SIG-M5 treated with dmso at 0.1 percent for 504 hours (cell line): ENCODE measurements at regions not wholly inside any gene's neighbourhood (a gene's known extent, or its start where the extent isn't known, plus 50 kb on each side); places are given as distances from the start of the nearest gene placed in this dataset.

Experiments
- DNase-seq: peaks from one replicate; lab custom pipeline; 2025; ENCODE audit not compliant: unreplicated experiment; lab: John Stamatoyannopoulos, UW

GRCh38 chr3:14334936-14335335, 67.5 kb upstream of the SLC6A6 start:
- no peak for DNase-seq

- peak; percentile 43 for DNase-seq
These were observed 66.3 kb upstream of the SLC6A6 start for GRCh38 chr3:14335774-14336748.

DNA sequence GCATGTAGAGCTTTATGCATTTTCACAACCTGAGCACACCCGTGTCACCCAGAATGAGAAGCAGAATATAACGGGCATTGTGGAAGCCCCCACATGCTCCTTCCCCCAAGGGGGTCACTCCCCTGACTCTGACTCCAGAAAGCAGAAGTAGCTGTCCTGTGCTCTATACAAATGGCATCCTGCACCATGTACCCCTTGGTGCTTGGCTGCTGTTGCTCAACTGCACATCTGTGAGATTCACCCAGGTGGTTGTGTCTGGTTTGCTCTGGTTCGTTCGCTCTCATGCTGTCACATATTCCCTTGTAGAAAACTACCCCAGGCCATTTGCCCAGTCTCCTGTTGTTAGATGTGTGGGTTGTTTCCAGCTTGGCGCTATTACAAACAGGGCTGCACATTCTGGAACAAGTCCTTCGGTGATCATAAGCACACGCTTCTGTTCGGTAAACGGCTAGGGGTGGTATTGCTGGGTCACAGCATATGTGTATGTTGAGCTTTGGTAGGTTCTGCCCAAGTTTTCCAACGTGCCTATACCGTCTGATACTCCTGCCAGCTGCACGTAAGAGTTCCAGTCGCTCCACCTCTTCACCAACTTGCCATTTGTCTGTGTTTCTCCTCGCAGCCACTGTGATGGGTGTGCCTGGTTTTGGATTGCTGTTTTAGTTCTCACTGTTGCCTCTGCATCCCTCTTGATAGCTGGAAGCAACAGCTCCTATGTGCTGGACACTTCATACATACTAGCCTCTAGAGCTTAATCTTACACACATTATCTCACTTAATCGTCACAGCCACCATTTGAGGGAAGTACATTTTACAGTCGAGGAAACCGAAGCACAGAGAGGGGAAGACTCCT, 65.4 kb upstream of the SLC6A6 start:
- DNase-seq, result no peak

DNA sequence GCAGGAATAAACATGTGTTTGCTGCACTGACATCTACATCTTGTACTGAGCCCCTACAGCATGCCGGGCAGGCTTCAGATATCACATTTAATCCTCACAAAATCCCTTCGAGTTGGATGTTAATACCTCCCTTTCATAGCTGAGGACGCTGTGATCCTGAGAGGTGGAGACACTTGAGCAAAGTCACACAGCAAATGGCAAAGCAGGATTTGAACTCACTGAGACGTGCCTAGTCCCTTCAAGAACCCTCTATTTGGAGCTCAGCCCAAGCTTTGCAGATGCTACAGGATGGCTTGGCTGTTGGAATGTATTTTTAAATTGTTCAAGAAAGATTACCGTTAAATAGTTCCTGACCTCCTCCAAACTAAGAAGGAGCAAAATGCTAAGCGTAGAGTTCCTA, 64.6 kb upstream of the SLC6A6 start:
- no peak for DNase-seq

DNA sequence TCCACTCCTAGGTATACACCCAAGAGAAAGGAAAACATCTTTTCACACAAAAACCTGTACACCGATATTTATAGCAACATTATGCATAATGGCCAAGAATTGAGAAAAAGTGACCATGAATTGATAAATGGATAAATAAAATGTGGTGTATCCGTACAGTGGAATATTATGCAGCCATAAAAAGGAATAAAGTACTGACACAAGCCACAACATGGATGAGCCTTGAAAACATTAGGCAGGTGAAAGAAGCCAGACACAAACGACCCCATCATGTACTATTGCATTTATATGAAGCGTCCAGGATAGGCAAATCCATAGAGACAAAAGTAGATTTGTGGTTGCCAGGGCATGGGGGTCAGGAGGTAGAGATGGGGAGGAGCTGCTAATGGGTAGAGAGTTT, 64.2 kb upstream of the SLC6A6 start:
- no peak for DNase-seq

DNA sequence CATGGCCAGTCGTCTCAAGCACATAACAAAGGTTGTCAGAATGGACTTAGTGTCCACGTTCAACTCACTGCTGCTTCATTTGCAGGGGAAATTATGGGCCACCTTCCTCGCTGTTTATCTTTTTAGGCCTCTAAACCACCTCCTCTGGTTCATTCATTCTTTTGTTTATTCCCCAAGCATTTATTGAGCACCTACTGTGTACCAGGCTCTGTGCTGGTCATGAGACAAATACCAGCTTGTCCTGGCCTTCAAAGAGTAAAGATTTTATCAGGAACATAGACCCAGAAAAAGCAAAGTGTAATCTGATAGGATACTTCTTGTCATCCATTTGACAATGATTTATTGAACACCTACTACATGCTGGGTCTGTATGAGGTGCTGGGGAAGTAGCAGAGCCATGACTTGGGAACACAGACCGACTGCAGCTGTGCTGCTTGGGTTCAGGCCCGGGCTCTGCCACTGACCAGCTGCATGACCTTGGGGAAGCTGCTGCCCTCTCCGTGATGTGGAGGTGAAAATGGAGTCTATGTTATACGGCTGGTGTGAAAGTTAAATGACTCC, 63.4 kb upstream of the SLC6A6 start:
- DNase-seq, result no peak

DNA sequence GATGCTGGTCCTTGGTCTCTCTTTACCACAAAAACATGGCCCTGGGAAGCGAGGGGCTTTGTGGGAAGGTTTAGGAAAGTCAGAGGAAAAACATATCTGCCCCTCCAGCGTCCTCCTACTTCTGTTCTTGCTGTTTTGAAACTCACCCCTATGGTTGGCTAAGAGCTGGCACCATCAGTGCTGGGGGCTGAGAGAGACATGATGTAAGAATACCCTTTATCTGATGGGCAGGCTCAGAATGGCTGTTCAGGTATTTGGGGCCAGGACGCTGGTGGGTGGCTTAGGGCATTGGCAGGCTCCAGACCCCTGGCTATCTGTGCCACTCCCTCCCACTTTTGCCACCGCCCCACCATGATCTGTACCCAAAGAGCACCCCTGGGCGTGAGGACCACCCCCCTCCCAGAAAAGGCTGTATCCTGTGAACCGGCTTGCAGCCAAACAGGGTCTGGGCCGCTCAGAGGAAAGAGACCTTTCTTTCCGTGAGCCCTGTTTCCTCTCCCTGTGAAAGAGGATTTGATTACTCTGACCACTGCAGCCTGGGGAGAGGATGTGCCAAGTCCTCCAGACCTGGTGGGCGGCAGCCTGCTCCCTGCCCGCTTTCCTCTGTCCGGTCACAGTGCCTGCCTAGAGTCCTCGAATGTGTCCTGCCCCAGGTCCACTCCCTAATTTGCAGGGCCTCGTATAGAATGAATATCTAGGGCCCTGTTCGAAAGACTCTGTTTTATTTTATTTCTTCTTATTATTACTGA, 61.3 kb upstream of the SLC6A6 start:
- DNase-seq, result no peak

- no peak for DNase-seq
These were observed 58.9 kb upstream of the SLC6A6 start for GRCh38 chr3:14343338-14344112.

GRCh38 chr3:14344351-14344750, 58.1 kb upstream of the SLC6A6 start:
- no peak for DNase-seq

GRCh38 chr3:14345496-14346150, 56.8 kb upstream of the SLC6A6 start:
- no peak for DNase-seq

DNA sequence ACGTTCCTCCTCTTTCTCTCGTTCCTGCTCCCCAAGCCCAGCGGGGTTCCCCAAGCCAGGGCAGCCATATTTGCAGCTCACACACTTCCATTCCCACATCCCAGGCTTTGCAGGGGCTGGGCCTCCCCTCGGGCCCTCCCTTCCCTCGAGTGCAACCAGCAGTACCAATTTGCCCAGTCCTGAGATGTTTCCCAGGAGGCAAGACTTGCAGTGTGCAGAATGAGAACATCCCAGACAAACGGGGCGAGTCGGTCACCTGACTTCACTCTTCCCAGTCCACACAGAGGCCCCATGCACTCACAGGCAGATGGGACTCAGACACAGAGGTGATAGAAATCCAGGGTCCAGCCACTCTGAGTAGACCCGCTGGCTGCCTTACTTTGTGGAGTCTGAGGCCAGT, 56.2 kb upstream of the SLC6A6 start:
- DNase-seq, result no peak

DNA sequence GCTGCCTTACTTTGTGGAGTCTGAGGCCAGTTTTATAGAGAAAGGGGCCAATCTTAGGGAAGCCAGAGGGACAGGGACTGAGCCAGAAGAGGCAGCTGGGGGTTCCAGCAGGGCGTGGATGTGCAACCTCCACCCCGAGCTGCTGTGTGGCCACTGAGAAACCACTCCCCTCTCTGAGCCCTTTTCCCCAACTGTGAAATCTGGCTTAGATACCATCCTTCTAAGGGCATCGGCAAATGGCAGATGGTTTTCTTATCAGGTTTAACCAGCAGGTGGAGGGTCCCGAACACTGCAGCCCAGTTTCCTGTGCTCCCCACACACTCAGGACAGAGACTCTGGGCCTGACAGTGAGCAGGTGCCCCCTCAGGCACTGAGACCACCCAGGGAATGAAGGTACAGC, 55.8 kb upstream of the SLC6A6 start:
- DNase-seq, result no peak

DNA sequence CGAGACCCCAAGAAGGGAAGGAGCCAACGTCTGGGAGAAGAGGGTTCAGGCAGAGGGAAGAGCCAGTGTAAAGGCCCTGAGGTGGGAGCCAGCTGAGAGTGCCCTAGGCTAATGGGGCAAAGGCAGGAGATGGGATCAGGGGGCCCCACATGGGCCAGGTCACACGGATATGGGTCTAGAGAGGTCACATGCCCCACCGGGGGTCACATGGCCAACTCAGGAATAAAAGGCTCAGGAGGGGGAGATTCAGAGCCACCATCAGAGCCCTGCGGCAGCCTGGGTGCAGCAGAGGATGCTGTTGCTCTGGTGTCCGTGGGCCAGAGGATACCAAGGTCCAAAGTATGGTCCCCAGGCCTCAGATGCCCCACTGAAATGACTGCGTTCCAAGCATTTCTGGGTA, 55.3 kb upstream of the SLC6A6 start:
- DNase-seq, result no peak

DNA sequence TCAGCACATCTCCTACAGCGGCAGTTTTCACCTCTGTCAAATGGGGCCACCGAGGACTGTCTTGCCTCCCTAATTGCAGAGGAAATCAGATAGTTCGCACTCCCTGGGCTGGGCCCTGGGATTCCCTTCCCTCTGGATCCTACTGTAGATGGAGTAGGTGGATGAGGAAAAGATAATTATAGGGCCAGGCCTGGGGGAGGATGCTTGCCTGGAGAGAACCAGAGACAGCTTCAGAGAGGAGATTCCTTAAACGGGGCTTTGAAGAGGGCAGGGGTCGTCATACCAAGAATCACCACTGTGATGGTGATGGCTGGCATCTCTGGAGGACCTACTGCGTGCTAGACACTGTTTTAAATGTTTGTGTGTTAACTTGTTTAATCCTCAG, 50.8 kb upstream of the SLC6A6 start:
- no peak for DNase-seq

GRCh38 chr3:14352002-14352627, 50.3 kb upstream of the SLC6A6 start:
- no peak for DNase-seq
